ENCODE measurements at regions not wholly inside any gene's neighbourhood (a gene's known extent, or its start where the extent isn't known, plus 50 kb on each side); places are given as distances from the start of the nearest gene placed in this dataset.

GRCh38 chr5:147956842-147957223, 50.5 kb upstream of the C5orf46 start:
- H3K27ac ChIP-seq (ENCODE audit: low read depth in 1 of 2, low read length in 2 of 2), result no peak overlapping the region
- DNase-seq (no peak), ATAC-seq (ENCODE audit: low FRiP score) (no peak)
- no peaks in the 10 kb centered on the region for H3K27me3 ChIP-seq (ENCODE audit: control insufficient read depth in 1 of 2, insufficient read depth in 2 of 2, low read length in 1 of 2)
- no peaks in the 10 kb centered on the region for H3K36me3 ChIP-seq (ENCODE audit: control insufficient read depth in 1 of 2, insufficient read depth in 2 of 2, low read length in 1 of 2)
- no peak overlapping the region for H3K4me3 ChIP-seq (ENCODE audit: low read length in 2 of 2)
- no peaks in the 10 kb centered on the region for H3K4me1 ChIP-seq (ENCODE audit: control insufficient read depth in 1 of 2, insufficient read depth in 2 of 2, low read length in 2 of 2)
- H3K9me3 ChIP-seq (ENCODE audit: control insufficient read depth, low read length), result no peaks in the 10 kb centered on the region
- WGBS, 2 donors, result 75 to 80% methylated on average over 2 of the region's 2 CpGs
- intact Hi-C loops (cut with DNase I), result loop anchor here (10.0 kb wide), 1 partner anchor 158 kb away; no protein-coding TSS in a partner anchor

- Histone ChIP-seq H3K4me1 (ENCODE audit: control insufficient read depth in 1 of 2, insufficient read depth in 2 of 2, low read length in 2 of 2) (no peaks in the 10 kb centered on the region), H3K4me3 (ENCODE audit: low read length in 2 of 2) (no peak overlapping the region), H3K36me3 (ENCODE audit: control insufficient read depth in 1 of 2, insufficient read depth in 2 of 2, low read length in 1 of 2) (no peaks in the 10 kb centered on the region), H3K27ac (ENCODE audit: low read depth in 1 of 2, low read length in 2 of 2) (no peak overlapping the region), H3K27me3 (ENCODE audit: control insufficient read depth in 1 of 2, insufficient read depth in 2 of 2, low read length in 1 of 2) (no peaks in the 10 kb centered on the region), H3K9me3 (ENCODE audit: control insufficient read depth, low read length) (no peaks in the 10 kb centered on the region)
- DNase-seq (no peak), ATAC-seq (ENCODE audit: low FRiP score) (no peak)
- intact Hi-C loops (cut with DNase I), result loop anchor here (10.0 kb wide), 1 partner anchor 159 kb away; no protein-coding TSS in a partner anchor
- 41 to 58% methylated on average over 1 of the region's 1 CpG for WGBS, 2 donors
Observed at GRCh38 chr5:147956064-147956841, 49.9 kb upstream of the C5orf46 start.

Measured in aorta (tissue), 5 donors.